ENCODE measurements at regions not wholly inside any gene's neighbourhood (a gene's known extent, or its start where the extent isn't known, plus 50 kb on each side); places are given as distances from the start of the nearest gene placed in this dataset.

DNA sequence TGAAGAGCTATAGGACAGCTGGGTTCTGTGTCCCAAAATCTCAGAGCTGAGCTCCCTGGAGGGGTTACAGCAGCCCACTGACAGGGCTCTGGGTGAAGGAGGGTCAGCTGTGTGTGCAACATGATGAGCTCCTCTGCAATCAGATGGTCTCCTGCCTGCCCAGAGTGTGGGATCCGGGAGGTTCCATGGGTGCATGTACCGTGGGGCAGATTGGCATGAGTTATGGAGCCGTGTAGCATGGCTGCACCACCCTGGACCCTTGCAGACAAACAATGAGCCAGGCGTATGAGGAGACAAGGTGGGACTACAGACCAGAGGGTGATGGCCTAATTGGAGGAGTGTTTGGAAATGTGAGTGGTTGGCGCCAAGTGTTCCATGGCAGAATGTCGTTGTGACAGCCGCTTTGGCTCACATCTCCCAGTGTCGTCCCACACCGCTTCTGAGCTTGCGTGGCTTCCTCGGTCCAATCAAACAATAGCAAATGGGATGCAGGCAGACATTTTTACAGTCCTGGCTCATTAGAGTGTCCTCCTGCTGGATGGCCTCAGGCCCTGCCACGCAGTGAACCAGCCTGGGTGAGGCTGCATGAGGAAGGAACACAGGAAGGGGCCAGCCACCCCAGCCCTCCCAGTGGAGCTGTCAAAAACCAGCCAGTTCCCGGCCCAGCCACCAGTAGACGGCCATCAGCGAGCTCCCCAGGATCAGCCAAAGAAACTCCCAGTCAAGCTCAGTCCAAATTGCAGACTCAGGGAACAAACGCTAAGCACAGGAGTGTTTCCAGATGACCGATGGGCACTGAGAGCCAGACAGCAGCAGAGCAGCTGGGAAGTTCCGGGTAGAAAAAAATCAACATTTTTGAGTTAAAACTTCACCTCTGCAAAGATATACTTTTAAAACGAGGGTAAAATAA, 1066.9 kb downstream of the BRD1 start:
- TF ChIP-seq ZNF565 (CRISPR knock-in tag; conservative IDR thresholded peaks at IDR 0.05; ENCODE audit: low read depth) (no peak), ZNF8 (CRISPR knock-in tag; IDR thresholded peaks at IDR 0.05) (no peak), ARNTL (CRISPR knock-in tag; IDR thresholded peaks at IDR 0.05; ENCODE audit: borderline replicate concordance, low read depth) (no peak), ZFP30 (CRISPR knock-in tag; IDR thresholded peaks at IDR 0.05) (no peak), PATZ1 (CRISPR knock-in tag; IDR thresholded peaks at IDR 0.05; ENCODE audit: borderline replicate concordance) (no peak), OSR1 (CRISPR knock-in tag; IDR thresholded peaks at IDR 0.05) (no peak), GLIS3 (CRISPR knock-in tag; IDR thresholded peaks at IDR 0.05) (no peak), ZFP3 (CRISPR knock-in tag; IDR thresholded peaks at IDR 0.05) (no peak), PPARA (CRISPR knock-in tag; IDR thresholded peaks at IDR 0.05; ENCODE audit: borderline replicate concordance) (no peak)

Measured in SK-N-SH treated with all-trans-retinoic acid at 6 μM for 48 hours (cell line).